ENCODE measurements at regions not wholly inside any gene's neighbourhood (a gene's known extent, or its start where the extent isn't known, plus 50 kb on each side); places are given as distances from the start of the nearest gene placed in this dataset.

- DNase-seq: no peak
Observed at GRCh38 chr15:93861956-93862741, 369.2 kb upstream of the MCTP2 start.

GRCh38 chr15:93861413-93861812 lies 369.9 kb upstream of the MCTP2 start:
- no peak for DNase-seq

- DNase-seq: no peak
Observed at GRCh38 chr15:93860701-93861100, 370.7 kb upstream of the MCTP2 start.

- no peak for DNase-seq
Observed at GRCh38 chr15:93859176-93859575, 372.2 kb upstream of the MCTP2 start.

- DNase-seq: no peak
Observed at GRCh38 chr15:93855181-93855826, 376.1 kb upstream of the MCTP2 start.

GRCh38 chr15:93854088-93854487 lies 377.3 kb upstream of the MCTP2 start:
- no peak for DNase-seq

GRCh38 chr15:93852761-93853160 lies 378.6 kb upstream of the MCTP2 start:
- DNase-seq: no peak

- DNase-seq: no peak
Observed at GRCh38 chr15:93848490-93848889, 382.9 kb upstream of the MCTP2 start.

GRCh38 chr15:93848076-93848475 lies 383.3 kb upstream of the MCTP2 start:
- no peak for DNase-seq

GRCh38 chr15:93846148-93846547 lies 385.2 kb upstream of the MCTP2 start:
- no peak for DNase-seq

- no peak for DNase-seq
Observed at GRCh38 chr15:93837450-93837849, 393.9 kb upstream of the MCTP2 start.

- no peak for DNase-seq
Observed at GRCh38 chr15:93835344-93835743, 396.0 kb upstream of the MCTP2 start.

- DNase-seq: no peak
Observed at GRCh38 chr15:93831641-93832040, 399.7 kb upstream of the MCTP2 start.

- DNase-seq: no peak
Observed at GRCh38 chr15:93830221-93831080, 400.9 kb upstream of the MCTP2 start.

GRCh38 chr15:93829115-93829870 lies 402.1 kb upstream of the MCTP2 start:
- DNase-seq: no peak

GRCh38 chr15:93826790-93827189 lies 404.6 kb upstream of the MCTP2 start:
- no peak for DNase-seq

- no peak for DNase-seq
Observed at GRCh38 chr15:93826293-93826692, 405.1 kb upstream of the MCTP2 start.

- no peak for DNase-seq
Observed at GRCh38 chr15:93825682-93826081, 405.7 kb upstream of the MCTP2 start.

- no peak for DNase-seq
Observed at GRCh38 chr15:93823971-93824913, 407.1 kb upstream of the MCTP2 start.

GRCh38 chr15:93820566-93820965 lies 410.8 kb upstream of the MCTP2 start:
- no peak for DNase-seq

GRCh38 chr15:93819826-93820225 lies 411.5 kb upstream of the MCTP2 start:
- DNase-seq: no peak

GRCh38 chr15:93816815-93817214 lies 414.5 kb upstream of the MCTP2 start:
- no peak for DNase-seq

Measured in CD4-positive, alpha-beta T cell treated with Interleukin-10 for 1 hour (primary cell).